Naive thymus-derived CD4-positive, alpha-beta T cell (primary cell): ENCODE measurements at regions not wholly inside any gene's neighbourhood (a gene's known extent, or its start where the extent isn't known, plus 50 kb on each side); places are given as distances from the start of the nearest gene placed in this dataset.

ENCODE experiments used
- ATAC-seq: fragments of 150-1000 bp; cut with Tn5 transposase; 2 replicates; pipeline ENCODE4 v1.10.0; 2021; ENCODE audit warnings: mild to moderate bottlenecking, moderate library complexity
- CTCF ChIA-PET: fragments of 350-600 bp; sonication (Branson Sonifier 250); formaldehyde crosslinking; loops from one replicate; lab custom pipeline; 2021; ENCODE audit warnings: antibody characterized with exemption; lab: Charles Lee
- POLR2A ChIA-PET: fragments of 350-600 bp; sonication (Branson Sonifier 250); formaldehyde crosslinking; loops from one replicate; lab custom pipeline; 2021; ENCODE audit warnings: antibody characterized with exemption, inconsistent platforms; lab: Charles Lee
- DNase-seq, 9 donors: peaks; one replicate each; pipeline versions ENCODE4 v3.0.0 to v3.0.0-alpha.2; 2020 to 2022; ENCODE audit warnings: mixed read lengths in 1 of 9
- H3K27ac ChIP-seq: one replicate; pipeline ENCODE4 v1.7.0; 2013; ENCODE audit warnings: mild to moderate bottlenecking, low read depth, low read length, moderate library complexity
- H3K27me3 ChIP-seq, 2 donors: one replicate each; pipeline ENCODE4 v1.7.0; 2013; ENCODE audit warnings: low read length in 2 of 2, mild to moderate bottlenecking in 2 of 2, moderate library complexity in 2 of 2; ENCODE audit not compliant: control insufficient read depth in 2 of 2, insufficient read depth in 2 of 2
- H3K36me3 ChIP-seq, 3 experiments: 1 replicate in 2 of 3; 2 replicates in 1 of 3; pipeline ENCODE4 v1.7.0; 2013; ENCODE audit warnings: low read length in 3 of 3, mild to moderate bottlenecking in 3 of 3, moderate library complexity in 1 of 3; ENCODE audit not compliant: insufficient read depth in 3 of 3, control insufficient read depth in 2 of 3
- H3K4me1 ChIP-seq, 2 donors: one replicate each; pipeline ENCODE4 v1.7.0; 2013; ENCODE audit warnings: low read length in 2 of 2, mild to moderate bottlenecking in 2 of 2, moderate library complexity in 1 of 2; ENCODE audit not compliant: control insufficient read depth in 2 of 2, insufficient read depth in 2 of 2
- H3K4me3 ChIP-seq: 2 replicates; pipeline ENCODE4 v1.7.0; 2013; ENCODE audit warnings: mild to moderate bottlenecking, low read length
- H3K9me3 ChIP-seq, 3 experiments: 1 replicate in 2 of 3; 2 replicates in 1 of 3; pipeline ENCODE4 v1.7.0; 2013; ENCODE audit warnings: low read length in 3 of 3; ENCODE audit not compliant: control insufficient read depth in 2 of 3
- H3K27ac Mint-ChIP-seq, 9 donors: one replicate each; pipeline ENCODE4 v1.8.0; 2020 to 2022; ENCODE audit warnings: mixed read lengths in 9 of 9, mild to moderate bottlenecking in 8 of 9, moderate library complexity in 5 of 9, inconsistent platforms in 2 of 9
- H3K27me3 Mint-ChIP-seq, 5 donors: one replicate each; pipeline ENCODE4 v1.8.0; 2021 to 2022; ENCODE audit warnings: mixed read lengths in 5 of 5, mild to moderate bottlenecking in 1 of 5
- H3K36me3 Mint-ChIP-seq, 5 donors: one replicate each; pipeline ENCODE4 v1.8.0; 2020 to 2022; ENCODE audit warnings: mixed read lengths in 5 of 5, mild to moderate bottlenecking in 3 of 5, inconsistent platforms in 1 of 5
- H3K4me1 Mint-ChIP-seq, 7 donors: one replicate each; pipeline ENCODE4 v1.8.0; 2020 to 2022; ENCODE audit warnings: mixed read lengths in 7 of 7, mild to moderate bottlenecking in 3 of 7, inconsistent platforms in 1 of 7
- H3K4me3 Mint-ChIP-seq, 10 donors: one replicate each; pipeline ENCODE4 v1.8.0; 2020 to 2022; ENCODE audit warnings: mild to moderate bottlenecking in 10 of 10, mixed read lengths in 10 of 10, moderate library complexity in 6 of 10, inconsistent platforms in 2 of 10
- H3K9me3 Mint-ChIP-seq, 11 donors: one replicate each; pipeline ENCODE4 v1.8.0; 2020 to 2022; ENCODE audit warnings: mixed read lengths in 11 of 11, mild to moderate bottlenecking in 4 of 11, inconsistent platforms in 1 of 11, moderate library complexity in 1 of 11
- intact Hi-C, 2 donors: fragments of 100-400 bp; cut with micrococcal nuclease; formaldehyde crosslinking; loops; one replicate each; pipeline ENCODE4 v1.15.1; 2023

DNA sequence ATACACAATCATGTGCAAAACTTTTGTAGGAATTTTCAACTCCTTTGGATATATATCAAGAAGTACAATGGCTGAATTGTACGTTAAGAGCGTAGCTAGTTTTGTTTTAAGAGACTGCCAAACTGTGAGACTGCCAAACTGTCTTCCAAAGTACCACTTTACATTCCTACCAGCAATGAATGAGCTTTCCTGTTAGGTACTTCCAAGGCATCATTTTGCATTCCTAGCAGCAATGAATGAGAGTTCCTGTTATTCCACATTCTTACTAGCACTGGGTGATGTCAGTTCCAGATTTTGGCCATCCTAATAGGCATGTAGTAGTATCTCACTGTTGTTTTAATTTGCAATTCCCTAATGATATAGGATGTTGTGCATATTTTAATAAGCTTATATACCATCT lies 219.3 kb downstream of the KCNN2 start:
- CTCF ChIA-PET = no interaction called here

DNA sequence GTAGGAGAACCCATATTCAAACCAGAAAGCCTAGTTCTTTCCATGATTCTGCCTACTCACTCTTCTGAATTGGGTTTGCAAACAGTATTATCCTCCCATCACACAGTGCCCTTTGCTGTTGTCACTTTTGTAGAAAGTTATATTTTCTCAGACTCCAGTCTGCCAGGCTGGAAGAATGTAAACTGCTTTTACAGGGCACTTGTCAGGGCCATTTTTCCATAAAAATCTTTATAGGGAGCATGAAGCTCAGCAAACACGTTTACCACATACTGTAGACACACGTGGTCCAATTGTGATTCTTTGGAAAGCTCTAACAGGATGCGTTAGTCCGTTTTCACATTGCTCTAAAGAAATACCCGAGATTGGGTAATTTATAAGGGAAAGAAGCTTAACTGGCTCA lies 204.0 kb downstream of the KCNN2 start:
- Histone ChIP-seq H3K4me3 (no peak overlapping the region), H3K27ac (no peak overlapping the region), H3K27me3 (no peaks in the 10 kb centered on the region), H3K9me3 (no peaks in the 10 kb centered on the region), H3K4me1 (no peaks in the 10 kb centered on the region), H3K36me3 (no peaks in the 10 kb centered on the region)
- DNase-seq (no peak), ATAC-seq (no peak)
- Mint-ChIP-seq H3K36me3 (peaks cover 0 to 3% (median 0%) of the 10 kb centered on the region in 5 donors), H3K9me3 (peaks cover 1 to 23% (median 7%) of the 10 kb centered on the region in 11 donors), H3K4me1 (no peaks in the 10 kb centered on the region), H3K27ac (no peak overlapping the region), H3K4me3 (no peak overlapping the region), H3K27me3 (no peaks in the 10 kb centered on the region)
- POLR2A ChIA-PET = no interaction called here
- CTCF ChIA-PET = no interaction called here
- intact Hi-C loops = no loop called here

More for the DNA sequence above, 219.3 kb downstream of the KCNN2 start:
- no peaks in the 10 kb centered on the region for H3K36me3 Mint-ChIP-seq
- Histone ChIP-seq H3K4me3 (no peak overlapping the region), H3K27ac (no peak overlapping the region), H3K36me3 (no peaks in the 10 kb centered on the region), H3K27me3 (no peaks in the 10 kb centered on the region), H3K9me3 (no peaks in the 10 kb centered on the region), H3K4me1 (no peaks in the 10 kb centered on the region)
- DNase-seq (no peak), ATAC-seq (no peak)
- intact Hi-C loops = no loop called here
- POLR2A ChIA-PET = no interaction called here
- H3K27me3 Mint-ChIP-seq = no peaks in the 10 kb centered on the region
- peaks cover 0 to 21% (median 7%) of the 10 kb centered on the region in 11 donors for H3K9me3 Mint-ChIP-seq
- no peak overlapping the region for H3K4me3 Mint-ChIP-seq
- H3K4me1 Mint-ChIP-seq = no peaks in the 10 kb centered on the region
- no peak overlapping the region for H3K27ac Mint-ChIP-seq

DNA sequence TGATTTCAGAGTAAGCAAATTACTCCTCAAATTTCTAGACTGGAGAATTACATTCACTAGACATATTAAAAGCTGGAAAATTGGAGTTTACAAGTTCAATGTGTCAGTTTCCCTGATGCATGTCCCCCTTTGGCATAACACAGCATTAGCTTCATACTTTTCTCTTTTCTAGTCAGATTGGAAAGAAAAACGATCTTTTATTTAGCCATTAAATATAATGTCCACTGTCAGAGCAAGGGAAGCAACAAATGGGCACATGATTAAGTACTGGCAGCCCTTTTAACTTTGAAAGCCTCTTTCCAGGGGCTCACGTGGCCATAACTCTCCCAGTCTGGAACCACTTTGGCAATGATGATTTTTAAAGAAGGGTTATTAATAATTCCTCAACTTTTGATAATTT lies 203.3 kb downstream of the KCNN2 start:
- intact Hi-C loops = no loop called here
- no peaks in the 10 kb centered on the region for H3K9me3 ChIP-seq
- CTCF ChIA-PET = no interaction called here

DNA sequence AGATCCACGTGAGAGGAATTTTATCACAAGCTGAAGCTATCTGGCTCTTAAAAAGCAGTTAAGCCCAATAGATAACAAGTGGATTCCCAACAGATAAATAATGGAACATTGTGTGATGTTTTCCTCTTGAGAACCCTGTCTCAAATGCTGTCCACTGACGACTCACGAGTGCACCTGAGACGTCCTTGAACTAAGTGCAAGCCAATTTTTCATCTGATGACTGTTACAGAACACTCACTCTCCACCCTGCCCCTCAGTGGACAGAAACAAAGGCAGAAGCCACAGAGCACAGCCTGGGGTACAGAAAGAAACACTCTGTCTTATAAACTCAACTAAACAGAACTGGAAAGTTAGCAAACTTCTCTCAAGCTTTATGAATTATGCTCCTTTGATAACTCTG lies 199.5 kb downstream of the KCNN2 start:
- H3K9me3 ChIP-seq = no peaks in the 10 kb centered on the region
- H3K27me3 Mint-ChIP-seq = no peaks in the 10 kb centered on the region
- no peak overlapping the region for H3K4me3 Mint-ChIP-seq
- H3K27ac ChIP-seq = no peak overlapping the region
- H3K4me3 ChIP-seq = no peak overlapping the region
- POLR2A ChIA-PET = no interaction called here
- CTCF ChIA-PET = no interaction called here
- H3K9me3 Mint-ChIP-seq = peaks cover 0 to 13% (median 1%) of the 10 kb centered on the region in 11 donors
- no peak overlapping the region for H3K27ac Mint-ChIP-seq
- no peaks in the 10 kb centered on the region for H3K36me3 ChIP-seq
- intact Hi-C loops = no loop called here
- ATAC-seq (no peak), DNase-seq (no peak)
- H3K36me3 Mint-ChIP-seq = no peaks in the 10 kb centered on the region
- no peaks in the 10 kb centered on the region for H3K4me1 Mint-ChIP-seq
- no peaks in the 10 kb centered on the region for H3K27me3 ChIP-seq
- no peaks in the 10 kb centered on the region for H3K4me1 ChIP-seq

More for the DNA sequence above, 203.3 kb downstream of the KCNN2 start:
- H3K27me3 Mint-ChIP-seq = no peaks in the 10 kb centered on the region
- H3K4me1 Mint-ChIP-seq = no peaks in the 10 kb centered on the region
- no peak overlapping the region for H3K4me3 Mint-ChIP-seq
- H3K36me3 Mint-ChIP-seq = peaks cover 0 to 3% (median 0%) of the 10 kb centered on the region in 5 donors
- no peaks in the 10 kb centered on the region for H3K4me1 ChIP-seq
- no peak overlapping the region for H3K4me3 ChIP-seq
- no peak overlapping the region for H3K27ac Mint-ChIP-seq
- ATAC-seq (no peak), DNase-seq (no peak)
- no peaks in the 10 kb centered on the region for H3K36me3 ChIP-seq
- H3K27ac ChIP-seq = no peak overlapping the region
- no peaks in the 10 kb centered on the region for H3K27me3 ChIP-seq
- H3K9me3 Mint-ChIP-seq = peaks cover 1 to 20% (median 7%) of the 10 kb centered on the region in 11 donors
- POLR2A ChIA-PET = no interaction called here
